ENCODE measurements at regions not wholly inside any gene's neighbourhood (a gene's known extent, or its start where the extent isn't known, plus 50 kb on each side); places are given as distances from the start of the nearest gene placed in this dataset.

DNA sequence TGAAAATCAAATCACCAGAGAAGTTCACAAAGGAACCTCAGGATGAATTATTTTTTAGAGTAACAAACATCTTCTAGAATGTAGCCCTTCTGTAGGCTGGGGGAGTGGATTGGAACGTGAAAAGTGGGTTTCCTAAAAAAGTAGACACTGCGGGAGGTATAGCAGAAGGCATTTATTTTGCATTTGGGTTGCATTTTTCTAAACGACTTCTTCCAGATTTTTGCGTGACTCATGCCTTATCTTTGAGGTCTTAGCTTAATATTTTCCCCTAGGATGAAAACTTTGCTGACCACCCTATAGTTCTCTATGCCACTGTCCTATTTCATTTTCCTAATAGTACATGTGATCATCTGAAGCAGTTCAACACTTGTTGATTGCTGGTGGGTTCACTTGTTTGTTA, 112.7 kb upstream of the JCAD start:
- no peaks in the 10 kb centered on the region for H3K9me3 ChIP-seq (ENCODE audit: control insufficient read depth, insufficient read depth, low read depth, low read length)

DNA sequence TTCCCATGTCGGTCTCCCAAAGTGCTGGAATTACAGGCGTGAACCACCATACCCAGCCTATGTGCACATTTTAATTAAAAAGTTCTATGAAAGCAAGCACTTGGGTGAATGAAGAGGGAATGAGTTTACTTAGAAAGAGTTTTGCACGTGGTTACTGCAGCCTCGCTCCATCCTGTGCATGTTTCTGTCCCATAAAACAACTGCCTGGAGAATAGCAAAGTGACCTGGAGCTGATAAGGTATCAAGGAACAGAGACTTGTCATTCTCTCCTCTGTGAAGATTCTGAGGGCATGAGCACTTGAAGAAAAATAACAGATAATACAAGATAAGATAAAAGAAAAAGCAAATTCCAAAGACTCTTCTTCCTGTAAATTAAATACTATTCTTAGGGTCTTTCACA, 112.2 kb upstream of the JCAD start:
- Histone ChIP-seq H3K4me1 (ENCODE audit: control insufficient read depth, insufficient read depth, low read length) (no peaks in the 10 kb centered on the region), H3K9me3 (ENCODE audit: control insufficient read depth, insufficient read depth, low read depth, low read length) (no peaks in the 10 kb centered on the region), H3K4me3 (ENCODE audit: low read depth, low read length) (no peak overlapping the region), H3K27ac (ENCODE audit: extremely low read depth, low read depth, low read length) (no peak overlapping the region), H3K36me3 (ENCODE audit: control insufficient read depth in 2 of 2, insufficient read depth in 1 of 2, low read length in 2 of 2) (no peaks in the 10 kb centered on the region)
- POLR2A ChIA-PET, result no interaction called here
- CTCF ChIA-PET, result interaction anchor here (0.7 to 1.3 kb wide), 2 partner anchors 8 to 173 kb away, joined by 3 to 4 read pairs; no protein-coding TSS in a partner anchor
- TF ChIP-seq GLI4 (tag by site-specific recombination; IDR thresholded peaks at IDR 0.05), result no peak
- no peak for TF ChIP-seq ZNF426 (tag by site-specific recombination; IDR thresholded peaks at IDR 0.05)
- no peak for TF ChIP-seq ZNF146 (tag by site-specific recombination; IDR thresholded peaks at IDR 0.05)
- TF ChIP-seq ZXDB (tag by site-specific recombination; IDR thresholded peaks at IDR 0.05), result no peak
- TF ChIP-seq ZNF19 (tag by site-specific recombination; IDR thresholded peaks at IDR 0.05; ENCODE audit: low read depth), result no peak
- TF ChIP-seq ZNF394 (tag by site-specific recombination; IDR thresholded peaks at IDR 0.05; ENCODE audit: borderline replicate concordance), result no peak
- TF ChIP-seq MZF1 (tag by site-specific recombination; IDR thresholded peaks at IDR 0.05; ENCODE audit: borderline replicate concordance), result no peak
- TF ChIP-seq, protein P1, sequence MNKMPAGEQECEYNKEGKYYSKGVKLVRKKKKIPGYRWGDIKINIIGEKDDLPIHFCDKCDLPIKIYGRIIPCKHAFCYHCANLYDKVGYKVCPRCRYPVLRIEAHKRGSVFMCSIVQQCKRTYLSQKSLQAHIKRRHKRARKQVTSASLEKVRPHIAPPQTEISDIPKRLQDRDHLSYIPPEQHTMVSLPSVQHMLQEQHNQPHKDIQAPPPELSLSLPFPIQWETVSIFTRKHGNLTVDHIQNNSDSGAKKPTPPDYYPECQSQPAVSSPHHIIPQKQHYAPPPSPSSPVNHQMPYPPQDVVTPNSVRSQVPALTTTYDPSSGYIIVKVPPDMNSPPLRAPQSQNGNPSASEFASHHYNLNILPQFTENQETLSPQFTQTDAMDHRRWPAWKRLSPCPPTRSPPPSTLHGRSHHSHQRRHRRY (tag by site-specific recombination; IDR thresholded peaks at IDR 0.05), result no peak
- TF ChIP-seq ZNF2 (tag by site-specific recombination; IDR thresholded peaks at IDR 0.05), result no peak
- TF ChIP-seq ZFP41 (tag by site-specific recombination; IDR thresholded peaks at IDR 0.05; ENCODE audit: borderline replicate concordance), result no peak
- TF ChIP-seq GLI2 (tag by site-specific recombination; IDR thresholded peaks at IDR 0.05; ENCODE audit: borderline replicate concordance, low read depth), result no peak
- no peak for TF ChIP-seq ZNF658 (tag by site-specific recombination; IDR thresholded peaks at IDR 0.05)
- no peak for TF ChIP-seq EGR2 (tag by site-specific recombination; IDR thresholded peaks at IDR 0.05; ENCODE audit: low read depth)
- no peak for TF ChIP-seq RBAK (tag by site-specific recombination; IDR thresholded peaks at IDR 0.05)
- no peak for TF ChIP-seq ZNF660 (tag by site-specific recombination; IDR thresholded peaks at IDR 0.05)
- TF ChIP-seq ZNF10 (tag by site-specific recombination; IDR thresholded peaks at IDR 0.05), result no peak
- no peak for TF ChIP-seq PRDM1 (tag by site-specific recombination; IDR thresholded peaks at IDR 0.05)
- no peak for TF ChIP-seq ZNF623 (tag by site-specific recombination; IDR thresholded peaks at IDR 0.05)
- no peak for TF ChIP-seq PRDM4 (tag by site-specific recombination; IDR thresholded peaks at IDR 0.05)

More for the DNA sequence above, 112.7 kb upstream of the JCAD start:
- Histone ChIP-seq H3K36me3 (ENCODE audit: control insufficient read depth in 2 of 2, insufficient read depth in 1 of 2, low read length in 2 of 2) (no peaks in the 10 kb centered on the region), H3K27ac (ENCODE audit: extremely low read depth, low read depth, low read length) (no peak overlapping the region), H3K4me1 (ENCODE audit: control insufficient read depth, insufficient read depth, low read length) (no peaks in the 10 kb centered on the region), H3K4me3 (ENCODE audit: low read depth, low read length) (no peak overlapping the region)
- TF ChIP-seq SCRT2 (tag by site-specific recombination; IDR thresholded peaks at IDR 0.05) (0 out of 2 replicates have a peak, but pooled peaks have one; percentile 21), ZSCAN23 (tag by site-specific recombination; IDR thresholded peaks at IDR 0.05) (no peak)
- ChIA-PET CTCF (interaction anchor here (1.3 kb wide), 1 partner anchor 174 kb away, joined by 4 read pairs; no protein-coding TSS in a partner anchor), POLR2A (no interaction called here)

Data from HEK293 (cell line).